Stimulated activated naive CD4-positive, alpha-beta T cell (primary cell): ENCODE measurements at regions not wholly inside any gene's neighbourhood (a gene's known extent, or its start where the extent isn't known, plus 50 kb on each side); places are given as distances from the start of the nearest gene placed in this dataset.

Experiments used
- DNase-seq, 6 experiments: peaks; one replicate each; lab custom pipeline; 2025; lab: John Stamatoyannopoulos, UW

DNA sequence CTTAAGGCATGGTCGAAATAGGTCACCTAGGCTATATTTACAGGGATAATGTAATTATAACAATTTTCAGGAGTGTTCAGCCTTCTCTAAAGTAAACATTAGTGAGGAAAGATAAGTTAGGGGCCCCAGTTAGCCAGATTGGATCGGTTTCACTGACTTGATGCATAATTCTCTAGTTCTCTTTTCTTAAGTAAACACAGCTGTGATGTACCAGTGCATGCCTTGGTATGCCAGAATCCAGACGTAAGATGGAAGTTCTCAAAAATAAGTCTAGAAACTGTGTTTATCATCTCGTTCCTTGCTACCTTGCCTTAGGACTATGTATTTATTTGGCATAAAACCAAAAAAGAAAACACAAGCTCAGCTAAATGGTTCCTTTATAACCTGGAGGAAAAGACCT is 442.2 kb upstream of the CLINT1 start:
- DNase-seq: no peak

DNA sequence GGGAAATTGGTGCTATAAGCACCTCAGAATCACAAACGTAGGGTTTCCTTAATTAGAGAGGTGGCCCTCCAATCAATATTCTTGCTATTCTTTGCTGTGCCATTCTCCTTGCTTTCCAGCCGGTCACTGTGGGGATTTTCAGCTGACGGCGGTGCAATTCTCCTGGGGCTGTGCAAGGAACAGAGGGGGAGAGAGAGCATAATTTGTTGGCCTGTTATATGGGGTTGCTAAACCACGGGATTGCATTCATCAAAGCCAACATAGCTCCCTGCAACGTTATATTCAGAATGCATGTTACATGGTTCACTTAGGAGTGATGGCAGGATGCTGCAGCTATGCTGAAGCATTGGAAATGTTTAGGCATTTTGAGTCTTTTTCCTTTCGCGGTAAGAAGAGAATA is 441.3 kb upstream of the CLINT1 start:
- DNase-seq: no peak

DNA sequence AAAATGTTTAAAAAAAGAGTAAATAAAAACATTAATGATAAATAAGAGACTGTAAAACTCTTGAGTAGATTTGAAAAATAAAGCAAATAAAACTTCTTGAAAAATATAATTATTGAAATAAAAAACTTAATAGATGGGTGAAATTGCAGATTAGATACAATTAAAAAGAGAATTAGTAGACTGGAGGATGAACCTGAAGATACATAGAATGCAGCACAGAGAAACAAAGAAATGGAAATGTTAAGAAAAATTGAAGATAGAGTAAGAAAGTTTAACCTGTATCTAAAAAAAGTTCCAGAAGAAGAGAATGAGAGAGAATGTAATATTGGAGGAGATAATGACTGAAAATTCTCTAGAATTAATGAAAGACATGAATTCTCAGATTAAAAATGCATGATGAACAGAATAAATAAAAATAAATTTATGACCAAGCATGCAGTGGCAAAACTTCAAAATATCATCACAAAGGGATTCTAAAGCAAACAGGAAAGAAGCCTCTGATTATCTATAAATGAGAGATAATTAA is 438.1 kb upstream of the CLINT1 start:
- DNase-seq: no peak

DNA sequence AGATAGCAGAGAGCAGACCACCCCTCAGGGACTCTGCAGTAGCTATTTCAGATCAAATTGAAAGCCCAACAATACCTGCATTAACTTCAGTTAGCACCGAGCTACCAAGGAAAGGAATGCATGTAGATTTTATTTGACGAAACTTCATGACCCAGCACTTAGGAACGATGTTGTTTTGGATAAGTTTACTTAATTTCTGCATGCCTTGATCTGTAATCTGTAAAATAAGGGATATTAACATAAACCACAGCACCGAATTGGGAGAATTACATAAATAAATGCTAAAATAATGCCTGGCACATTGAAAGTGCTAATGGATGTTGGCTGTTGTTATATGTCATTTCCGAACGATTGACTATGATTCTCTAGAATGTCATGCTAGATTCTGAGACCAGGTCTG is 435.8 kb upstream of the CLINT1 start:
- DNase-seq: no peak

DNA sequence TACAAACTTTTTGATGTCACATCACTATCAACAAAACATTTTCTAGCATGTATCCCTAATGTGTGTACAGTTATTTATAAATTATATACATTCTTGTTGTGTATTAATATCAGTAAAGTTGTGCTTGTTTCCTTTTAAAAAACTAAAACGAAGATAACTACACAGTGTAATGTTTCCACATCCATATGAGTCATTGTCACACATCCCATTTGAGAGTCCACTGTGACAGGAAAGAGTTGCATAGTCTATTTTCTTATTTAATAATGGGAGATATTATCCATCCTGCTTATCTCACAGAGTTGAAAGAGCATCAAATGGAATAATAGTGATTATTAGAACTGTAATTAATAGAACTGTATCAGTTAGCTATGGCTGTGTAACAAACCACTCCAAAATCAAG is 434.0 kb upstream of the CLINT1 start:
- DNase-seq: no peak

GRCh38 chr5:158289967-158290366 is 431.0 kb upstream of the CLINT1 start:
- DNase-seq: no peak

DNA sequence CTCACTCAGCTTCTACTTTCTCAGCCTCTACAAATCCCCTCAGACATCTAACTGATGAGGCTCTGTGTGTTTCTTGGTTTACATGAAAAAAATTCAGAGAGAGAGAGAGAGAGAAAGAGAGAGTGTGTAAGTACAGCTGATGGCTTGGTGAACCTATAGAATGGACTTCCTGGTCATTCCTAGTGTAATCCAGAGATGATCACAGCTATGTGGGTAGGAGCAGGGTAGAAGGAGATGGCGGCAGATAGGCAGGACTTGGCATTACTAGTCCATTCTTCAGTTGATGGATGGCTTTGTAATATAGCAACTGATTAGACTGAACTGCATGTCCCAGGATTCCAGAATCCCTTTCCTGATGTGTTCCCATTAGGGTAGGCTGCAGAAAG is 429.3 kb upstream of the CLINT1 start:
- DNase-seq: no peak

DNA sequence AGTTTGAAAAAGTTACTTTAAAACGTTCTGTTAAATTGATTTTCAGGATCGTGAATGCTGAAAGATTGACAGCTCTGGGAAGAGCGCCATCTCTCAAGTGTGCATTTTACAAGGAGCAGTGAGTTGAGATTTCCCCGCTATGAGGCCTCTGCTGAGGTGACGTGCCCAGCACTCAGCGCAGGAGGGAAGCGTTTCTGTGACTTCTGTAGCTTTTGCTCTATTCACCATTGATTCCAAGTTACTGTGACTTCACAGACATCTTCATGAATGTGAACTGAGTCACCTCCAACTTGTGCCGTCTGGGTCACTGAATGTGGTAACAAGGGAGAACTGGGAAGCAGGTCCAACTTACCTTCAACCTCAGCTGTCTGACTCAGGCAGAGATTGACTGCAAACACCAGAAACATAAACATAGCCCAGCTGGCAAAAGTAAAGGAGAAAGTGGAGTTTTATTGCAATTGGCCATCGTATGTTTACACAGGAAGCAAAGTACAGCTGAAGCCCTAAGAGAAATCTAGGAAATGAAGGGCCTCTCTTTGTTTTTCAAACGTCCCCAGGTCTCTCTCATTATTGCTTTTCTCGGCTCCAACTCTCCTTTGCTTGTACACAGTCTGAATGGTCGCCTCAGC is 428.8 kb upstream of the CLINT1 start:
- DNase-seq: no peak

DNA sequence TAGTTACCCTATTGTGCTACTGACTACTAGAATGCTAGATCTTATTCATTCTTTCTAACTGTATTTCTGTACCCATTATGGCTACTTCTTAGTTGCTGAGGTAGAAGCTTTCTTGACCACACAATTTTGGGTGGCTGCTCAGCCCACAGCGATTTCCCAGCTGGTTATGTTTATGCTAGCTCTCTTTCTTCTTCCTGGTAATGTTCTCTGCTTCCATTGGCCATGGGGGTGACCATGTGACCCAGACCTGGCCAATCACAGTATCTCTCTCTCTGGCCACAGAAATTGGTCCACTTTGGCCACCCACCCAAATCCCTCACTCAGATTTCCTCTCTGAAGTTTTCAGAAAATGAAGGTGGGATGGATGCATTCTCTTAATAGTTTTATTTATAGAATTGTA is 427.9 kb upstream of the CLINT1 start:
- no peak for DNase-seq

DNA sequence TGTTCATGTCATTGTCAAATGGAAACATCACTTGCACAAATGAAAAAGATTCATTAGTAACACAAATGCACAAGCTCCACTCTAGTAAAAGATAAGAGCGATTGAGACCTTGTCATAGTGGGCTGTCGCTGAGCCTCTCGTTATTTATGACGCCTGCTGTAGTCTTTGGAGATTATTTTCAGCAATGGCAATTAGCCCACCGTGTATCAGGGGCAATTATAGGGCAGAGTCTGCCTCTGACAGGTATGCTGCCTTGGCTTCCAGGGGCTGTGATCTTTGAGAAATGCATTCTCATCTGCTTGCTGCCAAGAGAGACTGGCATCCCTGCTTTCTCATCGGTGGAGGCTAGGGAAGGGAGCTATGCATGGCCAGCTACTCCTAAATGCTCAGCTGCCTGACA is 426.8 kb upstream of the CLINT1 start:
- no peak for DNase-seq

DNA sequence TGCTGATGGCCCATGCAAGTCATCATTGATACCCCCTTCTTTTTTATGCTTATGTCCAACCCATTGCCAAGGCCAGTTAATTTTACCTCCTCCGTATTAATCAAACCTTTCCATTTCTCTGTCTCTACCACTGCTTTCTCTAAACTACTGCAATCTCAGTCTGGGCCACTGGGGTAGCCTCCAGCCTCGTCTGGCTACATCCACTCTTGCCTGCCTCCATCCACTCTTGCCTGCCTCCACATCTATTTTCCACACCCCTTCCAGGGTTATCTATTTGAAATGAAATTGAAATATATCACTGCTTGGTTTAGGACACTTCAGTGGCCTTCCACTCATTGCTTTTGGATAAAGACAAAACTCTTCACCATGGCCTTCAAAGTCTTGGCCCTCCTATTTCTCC is 425.3 kb upstream of the CLINT1 start:
- no peak for DNase-seq

- DNase-seq: no peak
These were observed 424.5 kb upstream of the CLINT1 start for GRCh38 chr5:158283397-158283796.

DNA sequence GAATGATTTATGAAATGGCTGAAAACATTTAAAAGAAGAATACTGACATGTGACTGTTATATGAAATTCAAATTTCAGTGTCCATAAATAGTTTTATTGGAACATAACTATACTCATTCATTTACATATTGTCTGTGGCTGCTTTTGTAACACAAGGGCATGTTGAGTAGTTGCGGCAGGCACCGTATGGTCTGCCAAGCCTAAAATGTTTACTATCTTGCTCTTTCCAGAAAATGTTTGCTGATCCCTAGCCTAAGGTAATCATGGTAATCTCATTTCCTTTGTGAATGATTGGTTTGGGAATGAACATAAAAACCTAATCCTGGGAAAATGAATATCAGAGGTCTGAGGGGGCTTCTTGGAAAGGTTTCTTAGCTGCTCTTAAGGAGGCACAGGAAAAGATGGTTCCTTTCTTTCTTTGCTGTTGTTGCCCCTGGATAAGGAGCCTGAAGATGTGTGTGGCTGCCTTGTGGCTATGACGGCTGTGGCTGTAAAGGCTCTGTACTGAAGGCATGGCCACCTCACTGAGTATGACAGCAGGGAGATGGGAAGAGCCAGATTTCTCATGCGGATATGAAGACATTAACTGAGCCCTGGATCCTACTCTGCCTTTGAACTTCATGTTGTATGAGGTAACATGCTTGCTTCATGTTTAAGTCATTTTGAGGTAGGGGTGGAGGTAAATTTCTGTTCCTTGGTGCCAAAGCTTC is 419.4 kb upstream of the CLINT1 start:
- DNase-seq: no peak

- no peak for DNase-seq
These were observed 418.3 kb upstream of the CLINT1 start for GRCh38 chr5:158277276-158277675.

DNA sequence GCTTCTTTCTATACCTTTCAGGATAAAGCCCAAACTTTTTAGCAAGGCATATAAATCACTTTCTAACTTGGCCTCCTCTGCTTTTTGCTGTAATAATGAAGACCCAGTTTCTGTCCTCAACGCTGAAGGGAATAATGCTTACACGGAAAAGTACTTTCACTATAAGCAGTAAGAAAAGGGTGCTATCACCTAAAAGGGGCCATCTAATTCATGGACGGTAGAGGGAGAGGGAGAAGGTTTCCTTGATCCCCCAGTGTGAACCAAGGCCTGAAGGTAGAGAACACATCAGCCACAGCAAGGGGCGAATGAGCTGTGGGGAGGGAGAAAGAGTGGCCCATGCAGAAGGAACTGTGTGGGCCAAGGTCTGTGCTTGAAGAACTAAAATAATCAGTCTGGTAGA is 417.7 kb upstream of the CLINT1 start:
- DNase-seq: no peak

- no peak for DNase-seq
These were observed 416.6 kb upstream of the CLINT1 start for GRCh38 chr5:158275511-158275910.

DNA sequence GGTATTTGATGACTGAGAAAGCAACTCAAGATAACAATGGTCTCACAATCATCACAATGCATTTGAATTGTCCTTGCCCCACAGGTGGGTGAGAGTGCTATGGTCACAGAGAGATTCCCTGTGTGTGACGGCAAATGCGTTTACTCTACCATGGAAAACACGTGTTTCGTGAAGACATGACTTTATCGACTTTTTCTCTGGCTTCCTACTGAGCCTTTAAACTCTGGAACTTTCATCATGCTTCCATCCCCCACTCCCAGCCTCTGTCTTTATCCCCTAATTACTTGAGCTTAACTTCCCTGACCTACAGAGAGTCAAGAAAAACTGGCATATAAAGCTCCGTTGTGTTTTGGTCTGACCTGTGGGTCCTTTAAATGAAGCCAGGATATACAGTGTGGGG is 414.1 kb upstream of the CLINT1 start:
- no peak for DNase-seq

DNA sequence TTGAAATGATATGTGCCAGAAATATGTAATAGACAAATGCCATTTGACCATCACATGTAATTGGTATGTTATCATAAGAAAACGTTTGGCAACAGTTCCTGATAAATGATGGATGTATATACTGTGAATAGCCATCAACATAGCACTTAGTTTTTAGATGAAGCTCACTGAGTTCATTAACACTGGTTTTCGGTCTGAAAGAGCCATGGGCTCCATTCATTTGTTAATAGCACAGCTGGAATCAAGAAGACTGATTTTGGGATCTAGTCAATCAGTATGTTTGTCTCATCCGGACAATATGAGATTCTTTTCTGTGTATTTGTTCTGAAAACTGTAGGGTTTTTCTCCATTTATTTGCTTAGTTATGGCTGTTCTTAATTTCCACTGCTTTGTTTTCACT is 413.5 kb upstream of the CLINT1 start:
- DNase-seq: no peak

DNA sequence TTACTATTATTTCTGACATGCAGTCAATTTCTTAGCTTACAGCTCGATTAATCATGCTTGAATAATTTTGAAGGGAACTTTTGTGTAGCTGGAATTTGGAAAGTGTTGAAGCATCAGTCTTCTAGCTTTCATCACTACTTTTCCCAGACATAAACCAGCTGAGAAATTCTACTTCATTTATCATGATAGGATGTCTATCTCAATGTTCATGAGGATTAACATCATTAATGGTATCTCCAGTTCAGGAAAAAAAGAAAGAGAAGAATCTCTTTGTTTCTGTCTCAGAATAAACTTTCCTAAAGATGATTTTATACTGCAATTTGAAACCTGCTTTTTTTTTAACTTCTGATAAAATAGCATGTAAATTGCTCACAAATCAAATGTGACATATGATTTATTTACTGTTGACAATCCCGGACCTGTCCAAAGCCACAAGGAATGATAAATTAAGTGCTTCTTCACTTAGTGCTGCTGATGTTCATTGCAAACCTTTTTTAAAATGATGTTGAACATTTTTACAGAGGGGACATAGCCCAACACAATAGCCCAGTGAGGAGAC is 412.1 kb upstream of the CLINT1 start:
- no peak for DNase-seq

DNA sequence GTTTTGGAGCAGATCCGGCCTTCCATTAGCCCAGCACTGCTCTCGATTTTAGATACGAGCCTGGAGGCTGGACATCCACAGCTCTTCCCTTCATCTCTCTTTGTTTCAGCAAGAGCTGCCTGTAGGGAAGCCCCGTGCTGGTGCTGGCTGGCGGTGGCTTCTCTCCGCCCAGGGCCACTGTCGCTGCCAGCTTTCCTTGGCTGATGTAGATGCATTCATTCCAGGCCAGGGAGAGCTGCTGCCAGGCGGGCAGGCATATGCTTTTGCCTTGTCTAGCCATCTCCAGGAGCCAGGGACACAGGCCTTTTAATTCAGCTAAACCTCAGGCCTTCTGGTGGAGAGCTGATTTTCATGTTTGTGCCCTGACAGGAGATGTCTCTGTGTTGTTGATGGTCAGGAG is 409.3 kb upstream of the CLINT1 start:
- no peak for DNase-seq

- DNase-seq: no peak
These were observed 408.3 kb upstream of the CLINT1 start for GRCh38 chr5:158267228-158267627.

DNA sequence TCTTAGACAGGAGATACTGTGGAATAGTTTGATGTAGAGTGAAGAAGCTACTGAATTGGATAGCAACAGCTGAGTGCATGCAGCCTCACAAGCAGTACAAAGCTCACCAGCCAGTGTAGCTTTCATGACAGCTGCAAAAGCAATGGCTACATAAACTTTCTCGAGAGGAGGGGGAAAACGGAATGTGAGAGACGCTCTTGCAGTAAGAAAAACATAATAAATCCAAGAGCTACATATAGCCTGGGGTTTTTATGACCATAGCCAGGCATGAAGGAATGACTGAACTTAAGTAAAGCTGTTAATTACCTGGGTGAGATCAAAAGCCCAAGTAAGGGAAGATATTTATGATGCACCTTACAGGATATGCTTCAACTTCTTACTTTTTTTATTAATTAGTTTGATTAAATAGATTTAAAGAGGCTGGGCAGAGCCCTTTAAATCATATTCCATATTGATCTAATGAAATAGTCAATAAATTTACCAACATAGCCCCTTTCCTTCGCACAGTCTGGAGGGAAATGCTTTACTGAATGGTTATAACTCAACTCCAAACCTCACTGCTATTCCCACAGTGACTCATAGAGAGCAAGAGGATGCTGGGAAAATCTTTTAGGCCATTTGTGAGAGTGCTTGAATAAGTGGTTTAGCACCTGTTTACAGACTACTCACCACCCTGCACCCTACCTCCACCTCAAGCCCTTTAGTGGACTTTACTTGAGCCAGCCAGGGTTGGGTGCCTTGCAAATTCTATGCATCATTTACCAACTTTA is 407.2 kb upstream of the CLINT1 start:
- DNase-seq: no peak

GRCh38 chr5:158265346-158265745 is 406.4 kb upstream of the CLINT1 start:
- no peak for DNase-seq
